Heart right ventricle (tissue), 16 donors: ENCODE measurements at regions not wholly inside any gene's neighbourhood (a gene's known extent, or its start where the extent isn't known, plus 50 kb on each side); places are given as distances from the start of the nearest gene placed in this dataset.

Source experiments
- ATAC-seq, 8 donors: fragments of 200-7000 bp; cut with Tn5 transposase; one replicate each; pipeline ENCODE4 v1.9.1; 2020; ENCODE audit warnings: mild to moderate bottlenecking in 8 of 8, moderate library complexity in 8 of 8, moderate number of reproducible peaks in 1 of 8
- DNase-seq, 2 donors: peaks; one replicate each; pipeline ENCODE4 v3.0.0-alpha.2; 2020
- H3K27ac ChIP-seq, 10 donors: fragments of 200-600 bp; sonication (generic) in 2 of 10; one replicate each; pipeline versions ENCODE4 v1.5.0 to v1.8.0; 2020 to 2022; ENCODE audit warnings: mild to moderate bottlenecking in 3 of 10
- H3K27me3 ChIP-seq, 7 donors: fragments of 200-600 bp; one replicate each; pipeline ENCODE4 v1.8.0; 2021 to 2022; ENCODE audit warnings: mild to moderate bottlenecking in 2 of 7
- H3K36me3 ChIP-seq, 9 donors: fragments of 200-600 bp; sonication (generic) in 1 of 9; one replicate each; pipeline versions ENCODE4 v1.5.0 to v1.8.0; 2020 to 2022; ENCODE audit warnings: mild to moderate bottlenecking in 2 of 9
- H3K4me1 ChIP-seq, 9 donors: fragments of 200-600 bp; sonication (generic) in 1 of 9; one replicate each; pipeline versions ENCODE4 v1.5.0 to v1.8.0; 2020 to 2022; ENCODE audit warnings: mild to moderate bottlenecking in 4 of 9
- H3K4me3 ChIP-seq, 10 donors: fragments of 200-600 bp; sonication (generic) in 2 of 10; one replicate each; pipeline versions ENCODE4 v1.5.0 to v1.8.0; 2020 to 2022; ENCODE audit warnings: mild to moderate bottlenecking in 7 of 10, moderate library complexity in 2 of 10
- H3K9me3 ChIP-seq, 11 donors: fragments of 200-600 bp in 10 of 11; sonication (generic) in 2 of 11; one replicate each; pipeline versions ENCODE4 v1.5.0 to v1.8.0; 2013 to 2022; ENCODE audit warnings: mild to moderate bottlenecking in 2 of 11, control low read depth in 1 of 11, moderate library complexity in 1 of 11
- WGBS, 2 donors: extraction: QIAGEN DNeasy Blood & Tissue Kit; methylation state at CpG; one replicate each; pipeline ENCODE4 v1.1.7; 2013; ENCODE audit warnings: inconsistent platforms in 1 of 2; 5-methylcytosine and 5-hydroxymethylcytosine counted together
- intact Hi-C, 10 donors: fragments of 100-400 bp; cut with DNase I; formaldehyde crosslinking; loops; one replicate each; pipeline versions ENCODE4 v1.11.1 to v1.14.2; 2022
- TF ChIP-seq, protein P1 (sequence below), 9 donors: fragments of 200-600 bp; sonication (generic) in 2 of 9; IDR thresholded peaks; one replicate each; pipeline versions ENCODE4 v1.5.0 to v1.8.0; 2021 to 2022; ENCODE audit warnings: antibody characterized with exemption in 9 of 9, mild to moderate bottlenecking in 5 of 9, moderate library complexity in 1 of 9
- donor health status: Arrhythmogenic right ventricular cardiomyopathy.
- donor health status: ischemic (EF 13 %, LVEDD 7.1; RV severe dilation, severe dysfunction).
- donor health status: healthy with polysubstance abuse.
- donor health status: DM: no; HTN: yes; CAD: no.
- donor health status: DM: no; HTN: no; CAD: no.
- donor health status: ischemic (EF 25% LVEDD 6.9; RV normal size, moderate dysfunction).
- donor health status: ischemic (EF 25% LVEDD 5.7; RV mildly dilated, moderate dysfunction).
- donor health status: healthy.
- donor health status: DM: yes; HTN: yes; CAD: no.
- donor health status: Ischemic cardiomyopathy.
- donor health status: ischemic (EF 35%, LVEDD 5.7; RV mildly dilated, moderate dysfunction).
- donor health status: nonischemic (EF 11% LVEDD 7.7; RV severe dilation, severe dysfunction).
- donor health status: DM: yes; HTN: yes; CAD: no.
- donor health status: PGD.
- donor health status: ischemic (EF 29% LVEDD 5.4; RV normal size, mild dysfunction).
- donor health status: nonischemic (EF 23%, LVEDD 6.1; RV moderate dilation, normal function).

DNA sequence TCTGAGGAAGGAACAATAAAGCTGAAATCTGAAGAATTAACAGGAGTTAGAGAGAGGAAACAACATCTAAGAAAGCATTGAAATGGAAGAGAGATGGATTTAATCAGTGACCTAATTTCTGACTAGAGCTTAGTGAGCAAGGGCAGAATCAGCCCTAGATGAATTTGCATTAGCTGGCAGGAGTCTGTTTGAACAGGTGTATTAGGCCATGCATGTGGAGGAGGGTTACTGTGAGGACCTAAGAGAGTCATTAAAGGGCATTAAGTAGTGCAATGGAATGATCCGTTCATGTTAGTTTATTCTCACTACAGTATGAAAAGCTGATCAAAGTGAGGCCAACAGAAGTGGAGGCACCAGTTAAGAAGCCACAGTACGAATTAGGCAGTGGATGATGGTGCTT, 285.3 kb downstream of the GRB14 start:
- DNase-seq: no peak
- Histone ChIP-seq H3K9me3 (peaks cover 0 to 13% (median 0%) of the 10 kb centered on the region in 11 donors), H3K27ac (no peak overlapping the region), H3K4me1 (no peaks in the 10 kb centered on the region), H3K27me3 (no peaks in the 10 kb centered on the region), H3K4me3 (no peak overlapping the region), H3K36me3 (no peaks in the 10 kb centered on the region)
- WGBS, 2 donors: 69 to 80% methylated on average over 2 of the region's 2 CpGs
- TF ChIP-seq, protein P1, sequence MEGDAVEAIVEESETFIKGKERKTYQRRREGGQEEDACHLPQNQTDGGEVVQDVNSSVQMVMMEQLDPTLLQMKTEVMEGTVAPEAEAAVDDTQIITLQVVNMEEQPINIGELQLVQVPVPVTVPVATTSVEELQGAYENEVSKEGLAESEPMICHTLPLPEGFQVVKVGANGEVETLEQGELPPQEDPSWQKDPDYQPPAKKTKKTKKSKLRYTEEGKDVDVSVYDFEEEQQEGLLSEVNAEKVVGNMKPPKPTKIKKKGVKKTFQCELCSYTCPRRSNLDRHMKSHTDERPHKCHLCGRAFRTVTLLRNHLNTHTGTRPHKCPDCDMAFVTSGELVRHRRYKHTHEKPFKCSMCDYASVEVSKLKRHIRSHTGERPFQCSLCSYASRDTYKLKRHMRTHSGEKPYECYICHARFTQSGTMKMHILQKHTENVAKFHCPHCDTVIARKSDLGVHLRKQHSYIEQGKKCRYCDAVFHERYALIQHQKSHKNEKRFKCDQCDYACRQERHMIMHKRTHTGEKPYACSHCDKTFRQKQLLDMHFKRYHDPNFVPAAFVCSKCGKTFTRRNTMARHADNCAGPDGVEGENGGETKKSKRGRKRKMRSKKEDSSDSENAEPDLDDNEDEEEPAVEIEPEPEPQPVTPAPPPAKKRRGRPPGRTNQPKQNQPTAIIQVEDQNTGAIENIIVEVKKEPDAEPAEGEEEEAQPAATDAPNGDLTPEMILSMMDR (IDR thresholded peaks at IDR 0.05): no peak
- intact Hi-C loops: no loop called here
- ATAC-seq: no peak

DNA sequence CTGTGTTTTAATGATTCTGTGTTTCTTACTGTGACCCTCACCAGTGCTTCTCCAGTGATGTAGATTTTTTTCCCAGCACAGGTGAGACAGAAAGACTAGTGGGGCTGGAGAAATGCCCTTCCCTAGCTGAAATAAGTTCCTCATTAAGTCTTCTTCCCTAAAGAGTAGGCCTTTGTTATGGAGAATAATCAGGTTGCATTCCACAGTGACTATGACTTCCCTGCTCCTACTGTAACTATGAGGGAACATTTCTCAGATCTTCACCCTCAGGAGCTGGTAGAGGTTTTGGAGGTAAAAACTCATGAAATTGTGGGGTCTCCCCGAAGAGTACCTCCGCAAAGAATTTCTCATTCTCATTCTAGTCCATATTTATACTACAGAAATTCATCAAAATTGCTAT, 286.2 kb downstream of the GRB14 start:
- intact Hi-C loops: no loop called here
- H3K4me1 ChIP-seq: no peaks in the 10 kb centered on the region
- ATAC-seq: no peak
- 85 to 88% methylated on average over 2 of the region's 2 CpGs for WGBS, 2 donors
- no peaks in the 10 kb centered on the region for H3K36me3 ChIP-seq
- H3K27ac ChIP-seq: no peak overlapping the region
- H3K4me3 ChIP-seq: no peak overlapping the region
- no peaks in the 10 kb centered on the region for H3K27me3 ChIP-seq
- TF ChIP-seq, protein P1 (IDR thresholded peaks at IDR 0.05): no peak
- H3K9me3 ChIP-seq: peaks cover 0 to 13% (median 0%) of the 10 kb centered on the region in 11 donors
- DNase-seq: no peak

DNA sequence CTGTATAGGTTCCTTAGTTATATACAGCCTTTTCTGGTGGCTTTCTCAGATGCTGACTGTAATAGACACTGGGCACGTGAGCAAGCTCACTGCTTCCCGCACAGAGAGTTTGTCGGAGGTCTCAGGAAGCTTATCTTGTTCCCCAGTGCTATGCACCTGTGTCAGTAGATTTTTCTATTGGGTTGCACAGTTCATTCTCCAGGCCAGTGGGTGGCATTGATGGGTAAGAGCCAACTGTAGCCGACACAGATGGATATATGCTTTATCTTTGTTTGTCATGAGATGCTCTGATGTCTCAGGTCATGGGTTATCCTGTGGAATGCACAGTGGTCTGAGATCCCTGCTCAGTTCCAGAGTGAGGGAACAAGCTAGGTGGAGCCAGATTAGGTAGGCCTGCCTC, 293.0 kb downstream of the GRB14 start:
- Histone ChIP-seq H3K4me3 (no peak overlapping the region), H3K36me3 (no peaks in the 10 kb centered on the region), H3K27me3 (no peaks in the 10 kb centered on the region), H3K9me3 (peaks cover 0 to 40% (median 13%) of the 10 kb centered on the region in 11 donors), H3K4me1 (no peaks in the 10 kb centered on the region), H3K27ac (no peak overlapping the region)
- DNase-seq (no peak), ATAC-seq (no peak)
- intact Hi-C loops: no loop called here
- WGBS, 2 donors: 69 to 80% methylated on average over 4 of the region's 4 CpGs
- TF ChIP-seq, protein P1 (IDR thresholded peaks at IDR 0.05): no peak

DNA sequence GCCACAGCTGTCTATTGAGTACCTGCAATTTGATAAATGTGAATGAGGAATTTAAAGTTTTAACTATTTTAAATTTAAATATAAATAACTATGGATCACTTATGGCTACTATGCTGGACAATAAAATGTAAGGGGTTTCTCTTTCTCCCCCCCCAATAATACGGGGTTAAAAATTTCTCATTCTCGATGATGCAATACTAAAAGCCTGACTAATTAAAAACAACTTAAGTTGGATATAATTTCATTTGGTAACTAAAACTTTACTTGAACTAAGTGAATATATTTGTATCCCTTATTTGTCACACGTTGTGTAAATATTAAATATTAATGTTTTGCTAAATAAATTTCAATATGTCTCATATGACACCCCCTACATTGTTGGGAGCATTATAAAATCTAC, 297.3 kb downstream of the GRB14 start:
- Histone ChIP-seq H3K4me1 (no peaks in the 10 kb centered on the region), H3K9me3 (peaks cover 0 to 59% (median 25%) of the 10 kb centered on the region in 11 donors), H3K27me3 (no peaks in the 10 kb centered on the region), H3K27ac (no peak overlapping the region), H3K36me3 (no peaks in the 10 kb centered on the region), H3K4me3 (no peak overlapping the region)
- no peak for ATAC-seq
- TF ChIP-seq, protein P1 (IDR thresholded peaks at IDR 0.05): no peak
- intact Hi-C loops: no loop called here
- WGBS, 2 donors: 75 to 77% methylated on average over 3 of the region's 3 CpGs
- DNase-seq: no peak
